SK-N-SH (cell line): ENCODE measurements at regions not wholly inside any gene's neighbourhood (a gene's known extent, or its start where the extent isn't known, plus 50 kb on each side); places are given as distances from the start of the nearest gene placed in this dataset.

Experiments
- CTCF ChIA-PET: fragments of 300-600, 350-600 bp; formaldehyde crosslinking; extraction: SDS; loops from one replicate; lab custom pipeline; 2021; lab: Yijun Ruan, JAX
- POLR2A ChIA-PET: fragments of 350-600 bp; sonication (Branson Sonifier 250); formaldehyde crosslinking; extraction: SDS; loops from one replicate; lab custom pipeline; 2020; ENCODE audit warnings: antibody characterized with exemption, inconsistent platforms; lab: Yijun Ruan, JAX
- DNase-seq: peaks from one replicate; pipeline ENCODE4 v3.0.0; 2012
- H2AFZ ChIP-seq: fragments of 200-600 bp; sonication (generic); 2 replicates; pipeline ENCODE4 v1.8.1; 2016; ENCODE audit warnings: antibody characterized with exemption, mild to moderate bottlenecking, low read depth
- H3F3A ChIP-seq: fragments of 200-600 bp; sonication (generic); replicated peaks from 2 replicates; pipeline ENCODE3; 2016; ENCODE audit warnings: antibody characterized with exemption, mild to moderate bottlenecking; ENCODE audit not compliant: insufficient read depth
- H3K27ac ChIP-seq, 2 experiments: fragments of 200-500 bp in 1 of 2; fragments of 200-600 bp in 1 of 2; sonication (Bioruptor generic) in 1 of 2; sonication (generic), shearing (Covaris generic) in 1 of 2; 2 replicates each; pipeline versions ENCODE4 v1.5.1 to v1.6.1; 2014 to 2016; ENCODE audit warnings: low read depth in 2 of 2, inconsistent platforms in 1 of 2, low read length in 1 of 2, mild to moderate bottlenecking in 1 of 2, mixed read lengths in 1 of 2
- H3K27me3 ChIP-seq: fragments of 200-600 bp; sonication (generic), shearing (Covaris generic); 2 replicates; pipeline ENCODE4 v1.6.1; 2016; ENCODE audit warnings: mixed run types; ENCODE audit not compliant: insufficient read depth
- H3K36me3 ChIP-seq, 2 experiments: fragments of 200-500 bp in 1 of 2; fragments of 200-600 bp in 1 of 2; sonication (Bioruptor generic) in 1 of 2; sonication (generic) in 1 of 2; replicated peaks in 1 of 2; 2 replicates each; pipeline versions ENCODE3 to v1.5.1; 2014 to 2016; ENCODE audit warnings: low read length in 1 of 2, mild to moderate bottlenecking in 1 of 2; ENCODE audit not compliant: insufficient read depth in 2 of 2, control insufficient read depth in 1 of 2
- H3K4me1 ChIP-seq, 2 experiments: fragments of 200-500 bp in 1 of 2; fragments of 200-600 bp in 1 of 2; sonication (Bioruptor generic) in 1 of 2; sonication (generic), shearing (Covaris generic) in 1 of 2; 2 replicates each; pipeline versions ENCODE4 v1.5.1 to v1.6.1; 2014 to 2016; ENCODE audit warnings: low read depth in 1 of 2, low read length in 1 of 2, mixed run types in 1 of 2; ENCODE audit not compliant: insufficient read depth in 2 of 2, control insufficient read depth in 1 of 2
- H3K4me2 ChIP-seq: fragments of 200-600 bp; sonication (generic), shearing (Covaris generic); 2 replicates; pipeline ENCODE4 v1.6.1; 2017; ENCODE audit warnings: mixed run types
- H3K4me3 ChIP-seq, 2 experiments: fragments of 200-500 bp in 1 of 2; fragments of 200-600 bp in 1 of 2; sonication (Bioruptor generic) in 1 of 2; sonication (generic), shearing (Covaris generic) in 1 of 2; 2 replicates each; pipeline versions ENCODE4 v1.5.1 to v1.8.1; 2014 to 2016; ENCODE audit warnings: low read depth in 2 of 2, inconsistent platforms in 1 of 2, low read length in 1 of 2, mild to moderate bottlenecking in 1 of 2, mixed read lengths in 1 of 2, moderate library complexity in 1 of 2
- H3K79me2 ChIP-seq: fragments of 200-600 bp; sonication (generic); 2 replicates; pipeline ENCODE4 v1.8.1; 2017; ENCODE audit warnings: mild to moderate bottlenecking; ENCODE audit not compliant: insufficient read depth
- H3K9ac ChIP-seq: fragments of 200-600 bp; sonication (generic); 2 replicates; pipeline ENCODE4 v1.6.1; 2017; ENCODE audit warnings: mixed run types
- H3K9me2 ChIP-seq: fragments of 200-600 bp; sonication (generic); 2 replicates; pipeline ENCODE4 v1.6.1; 2017; ENCODE audit warnings: mixed run types
- H3K9me3 ChIP-seq: fragments of 200-600 bp; sonication (generic); 2 replicates; pipeline ENCODE4 v1.6.1; 2017; ENCODE audit warnings: mixed run types, mild to moderate bottlenecking, moderate library complexity
- H4K20me1 ChIP-seq: fragments of 200-600 bp; sonication (generic); 2 replicates; pipeline ENCODE4 v1.6.1; 2017; ENCODE audit warnings: mild to moderate bottlenecking, mixed run types; ENCODE audit not compliant: insufficient read depth
- CHD2 ChIP-seq: fragments of 150-350 bp; IDR thresholded peaks from 2 replicates; pipeline ENCODE4 v1.6.1; 2018; ENCODE audit warnings: low read length; ENCODE audit not compliant: partially characterized antibody
- EP300 ChIP-seq, 2 experiments: IDR thresholded peaks; 2 replicates each; pipeline versions ENCODE4 v1.4.0 to v1.6.1; 2012; ENCODE audit warnings: borderline replicate concordance in 1 of 2, low read depth in 1 of 2, low read length in 1 of 2
- EZH2phosphoT487 ChIP-seq: fragments of 200-600 bp; sonication (generic); IDR thresholded peaks from 2 replicates; pipeline ENCODE4 v1.6.1; 2017; ENCODE audit warnings: low read depth, mixed run types, mild to moderate bottlenecking, antibody characterized with exemption, moderate library complexity, borderline replicate concordance
- FOSL2 ChIP-seq: IDR thresholded peaks from 2 replicates; pipeline ENCODE4 v1.4.0; 2012; ENCODE audit warnings: low read depth, mild to moderate bottlenecking, moderate library complexity, borderline replicate concordance
- FOXM1 ChIP-seq: IDR thresholded peaks from 2 replicates; pipeline ENCODE4 v1.4.0; 2012; ENCODE audit warnings: low read depth, mild to moderate bottlenecking
- GATA2 ChIP-seq: sonication (generic); formaldehyde crosslinking; IDR thresholded peaks from 2 replicates; pipeline ENCODE4 v1.5.0; 2020; ENCODE audit warnings: mild to moderate bottlenecking, missing genetic modification reagents
- JUND ChIP-seq: IDR thresholded peaks from 2 replicates; pipeline ENCODE4 v1.4.0; 2012
- MEF2A ChIP-seq: IDR thresholded peaks from 2 replicates; pipeline ENCODE4 v1.4.0; 2012; ENCODE audit warnings: low read depth, borderline replicate concordance
- MXI1 ChIP-seq: IDR thresholded peaks from 2 replicates; pipeline ENCODE4 v1.6.1; 2012; ENCODE audit warnings: mild to moderate bottlenecking, low read depth, low read length, improper control_type of control experiment
- NRF1 ChIP-seq: IDR thresholded peaks from 2 replicates; pipeline ENCODE4 v1.6.1; 2012; ENCODE audit warnings: low read depth, mild to moderate bottlenecking, low read length
- POLR2AphosphoS5 ChIP-seq: IDR thresholded peaks from 2 replicates; pipeline ENCODE4 v1.6.1; 2012; ENCODE audit warnings: low read depth, low read length
- RCOR1 ChIP-seq: fragments of 150-350 bp; IDR thresholded peaks from 2 replicates; pipeline ENCODE4 v1.6.1; 2017; ENCODE audit warnings: antibody characterized with exemption, low read length
- RXRA ChIP-seq: IDR thresholded peaks from 2 replicates; pipeline ENCODE4 v1.4.0; 2012; ENCODE audit warnings: low read depth, mild to moderate bottlenecking, borderline replicate concordance
- SMC3 ChIP-seq: IDR thresholded peaks from 2 replicates; pipeline ENCODE4 v1.6.1; 2012; ENCODE audit warnings: low read depth, low read length, improper control_type of control experiment
- TAF1 ChIP-seq: IDR thresholded peaks from 2 replicates; pipeline ENCODE4 v1.6.1; 2012; ENCODE audit warnings: low read depth, mild to moderate bottlenecking, low read length, moderate library complexity, borderline replicate concordance
- TCF12 ChIP-seq: IDR thresholded peaks from 2 replicates; pipeline ENCODE4 v1.4.0; 2012
- TEAD4 ChIP-seq: IDR thresholded peaks from 2 replicates; pipeline ENCODE4 v1.4.0; 2012; ENCODE audit warnings: mild to moderate bottlenecking, borderline replicate concordance; ENCODE audit not compliant: insufficient read depth
- WGBS: methylation state at CpG from one replicate; pipeline ENCODE4 v1.1.6; 2017; ENCODE audit warnings: low lambda C conversion rate; 5-methylcytosine and 5-hydroxymethylcytosine counted together
- TF ChIP-seq, protein P1 (sequence below): IDR thresholded peaks from 2 replicates; pipeline ENCODE4 v1.6.1; 2012; ENCODE audit warnings: mild to moderate bottlenecking, low read depth, low read length, moderate library complexity
- TF ChIP-seq, protein P2 (sequence below): fragments of 200-600 bp; sonication (generic); IDR thresholded peaks from 2 replicates; pipeline ENCODE4 v1.6.1; 2017; ENCODE audit warnings: antibody characterized with exemption, mild to moderate bottlenecking, moderate library complexity
- TF ChIP-seq, protein P3 (sequence below): IDR thresholded peaks from 2 replicates; pipeline ENCODE4 v1.4.0; 2012; ENCODE audit warnings: low read depth
- TF ChIP-seq, protein P4 (sequence below): fragments of 150-350 bp; IDR thresholded peaks from 2 replicates; pipeline ENCODE4 v1.6.1; 2017; ENCODE audit warnings: antibody characterized with exemption, low read length, low read depth, borderline replicate concordance
- TF ChIP-seq, protein P5 (sequence below): IDR thresholded peaks from 2 replicates; pipeline ENCODE4 v1.4.0; 2012; ENCODE audit warnings: low read depth, borderline replicate concordance

DNA sequence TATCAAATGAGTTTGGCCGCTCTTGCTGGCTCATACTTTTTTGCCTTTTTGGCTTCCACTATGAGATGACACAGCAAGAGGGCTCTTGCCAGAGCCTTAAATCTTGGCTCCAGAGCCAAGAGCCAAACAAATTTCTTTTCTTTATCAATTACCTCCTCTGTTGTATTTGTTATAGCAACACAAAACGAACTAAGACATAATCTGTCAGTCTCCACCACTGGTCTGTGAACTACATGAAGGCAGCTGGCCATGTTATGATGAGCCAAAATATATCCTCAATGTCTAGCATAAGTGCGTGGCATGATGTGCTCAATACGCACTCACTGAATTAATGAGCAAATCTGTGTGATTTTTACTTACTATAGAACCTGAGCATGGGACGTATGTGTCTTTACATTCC lies 220.0 kb upstream of the ZNF217 start:
- H3K4me2 ChIP-seq: no peak overlapping the region
- DNase-seq: no peak
- CTCF ChIA-PET: no interaction called here

DNA sequence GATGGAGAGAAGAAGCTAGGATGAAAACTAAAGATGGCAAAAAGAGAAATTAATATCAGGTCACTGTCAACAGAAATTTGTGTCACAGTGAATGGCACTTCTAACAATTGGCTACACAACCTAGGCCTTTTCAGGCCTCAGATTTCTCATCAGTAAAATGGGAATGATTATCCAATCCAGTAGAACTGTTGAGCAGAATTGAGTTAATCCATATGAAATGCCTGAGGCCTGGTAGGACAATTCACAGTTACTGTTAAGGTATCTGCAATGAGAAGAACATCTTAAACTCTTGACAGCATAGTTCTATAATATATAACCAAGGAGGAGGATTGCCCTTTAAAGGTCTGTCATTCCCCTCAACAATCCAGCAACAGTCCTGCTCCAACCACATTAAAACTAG lies 217.9 kb upstream of the ZNF217 start:
- CTCF ChIA-PET: no interaction called here
- H3K9me3 ChIP-seq: no peaks in the 10 kb centered on the region
- no peak overlapping the region for H3K9ac ChIP-seq
- no peak for DNase-seq
- no peaks in the 10 kb centered on the region for H3K9me2 ChIP-seq
- no peak overlapping the region for H3K27ac ChIP-seq
- H2AFZ ChIP-seq: no peak overlapping the region
- no peak overlapping the region for H3K4me3 ChIP-seq
- peaks cover 20% of the 10 kb centered on the region for H3F3A ChIP-seq
- no peaks in the 10 kb centered on the region for H3K36me3 ChIP-seq
- no peaks in the 10 kb centered on the region for H4K20me1 ChIP-seq
- H3K4me2 ChIP-seq: no peak overlapping the region
- POLR2A ChIA-PET: no interaction called here
- H3K4me1 ChIP-seq: no peaks in the 10 kb centered on the region
- TF ChIP-seq CHD2 (no peak), FOXM1 (no peak), EP300 (IDR thresholded peaks at IDR 0.05; ENCODE audit: borderline replicate concordance in 1 of 2, low read depth in 1 of 2, low read length in 1 of 2) (no peak), EZH2phosphoT487 (no peak), TCF12 (no peak), TEAD4 (no peak), FOSL2 (no peak), MXI1 (no peak)
- TF ChIP-seq, protein P1, sequence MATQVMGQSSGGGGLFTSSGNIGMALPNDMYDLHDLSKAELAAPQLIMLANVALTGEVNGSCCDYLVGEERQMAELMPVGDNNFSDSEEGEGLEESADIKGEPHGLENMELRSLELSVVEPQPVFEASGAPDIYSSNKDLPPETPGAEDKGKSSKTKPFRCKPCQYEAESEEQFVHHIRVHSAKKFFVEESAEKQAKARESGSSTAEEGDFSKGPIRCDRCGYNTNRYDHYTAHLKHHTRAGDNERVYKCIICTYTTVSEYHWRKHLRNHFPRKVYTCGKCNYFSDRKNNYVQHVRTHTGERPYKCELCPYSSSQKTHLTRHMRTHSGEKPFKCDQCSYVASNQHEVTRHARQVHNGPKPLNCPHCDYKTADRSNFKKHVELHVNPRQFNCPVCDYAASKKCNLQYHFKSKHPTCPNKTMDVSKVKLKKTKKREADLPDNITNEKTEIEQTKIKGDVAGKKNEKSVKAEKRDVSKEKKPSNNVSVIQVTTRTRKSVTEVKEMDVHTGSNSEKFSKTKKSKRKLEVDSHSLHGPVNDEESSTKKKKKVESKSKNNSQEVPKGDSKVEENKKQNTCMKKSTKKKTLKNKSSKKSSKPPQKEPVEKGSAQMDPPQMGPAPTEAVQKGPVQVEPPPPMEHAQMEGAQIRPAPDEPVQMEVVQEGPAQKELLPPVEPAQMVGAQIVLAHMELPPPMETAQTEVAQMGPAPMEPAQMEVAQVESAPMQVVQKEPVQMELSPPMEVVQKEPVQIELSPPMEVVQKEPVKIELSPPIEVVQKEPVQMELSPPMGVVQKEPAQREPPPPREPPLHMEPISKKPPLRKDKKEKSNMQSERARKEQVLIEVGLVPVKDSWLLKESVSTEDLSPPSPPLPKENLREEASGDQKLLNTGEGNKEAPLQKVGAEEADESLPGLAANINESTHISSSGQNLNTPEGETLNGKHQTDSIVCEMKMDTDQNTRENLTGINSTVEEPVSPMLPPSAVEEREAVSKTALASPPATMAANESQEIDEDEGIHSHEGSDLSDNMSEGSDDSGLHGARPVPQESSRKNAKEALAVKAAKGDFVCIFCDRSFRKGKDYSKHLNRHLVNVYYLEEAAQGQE: no peak
- TF ChIP-seq, protein P2, sequence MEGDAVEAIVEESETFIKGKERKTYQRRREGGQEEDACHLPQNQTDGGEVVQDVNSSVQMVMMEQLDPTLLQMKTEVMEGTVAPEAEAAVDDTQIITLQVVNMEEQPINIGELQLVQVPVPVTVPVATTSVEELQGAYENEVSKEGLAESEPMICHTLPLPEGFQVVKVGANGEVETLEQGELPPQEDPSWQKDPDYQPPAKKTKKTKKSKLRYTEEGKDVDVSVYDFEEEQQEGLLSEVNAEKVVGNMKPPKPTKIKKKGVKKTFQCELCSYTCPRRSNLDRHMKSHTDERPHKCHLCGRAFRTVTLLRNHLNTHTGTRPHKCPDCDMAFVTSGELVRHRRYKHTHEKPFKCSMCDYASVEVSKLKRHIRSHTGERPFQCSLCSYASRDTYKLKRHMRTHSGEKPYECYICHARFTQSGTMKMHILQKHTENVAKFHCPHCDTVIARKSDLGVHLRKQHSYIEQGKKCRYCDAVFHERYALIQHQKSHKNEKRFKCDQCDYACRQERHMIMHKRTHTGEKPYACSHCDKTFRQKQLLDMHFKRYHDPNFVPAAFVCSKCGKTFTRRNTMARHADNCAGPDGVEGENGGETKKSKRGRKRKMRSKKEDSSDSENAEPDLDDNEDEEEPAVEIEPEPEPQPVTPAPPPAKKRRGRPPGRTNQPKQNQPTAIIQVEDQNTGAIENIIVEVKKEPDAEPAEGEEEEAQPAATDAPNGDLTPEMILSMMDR: no peak
- no peaks in the 10 kb centered on the region for H3K79me2 ChIP-seq
- H3K27me3 ChIP-seq: no peaks in the 10 kb centered on the region

More for the DNA sequence above, 220.0 kb upstream of the ZNF217 start:
- H3K4me3 ChIP-seq: no peak overlapping the region
- H3K27ac ChIP-seq: no peak overlapping the region; a peak in 1 of 4 replicates
- no peak for TF ChIP-seq POLR2AphosphoS5
- TF ChIP-seq FOSL2: no peak
- no peak for TF ChIP-seq EP300 (IDR thresholded peaks at IDR 0.05; ENCODE audit: borderline replicate concordance in 1 of 2, low read depth in 1 of 2, low read length in 1 of 2)
- TF ChIP-seq GATA2: no peak
- no peak for TF ChIP-seq RXRA
- no peak for TF ChIP-seq TAF1
- no peak for TF ChIP-seq SMC3
- TF ChIP-seq JUND: no peak
- no peak for TF ChIP-seq TCF12
- no peak for TF ChIP-seq NRF1
- TF ChIP-seq, protein P3, sequence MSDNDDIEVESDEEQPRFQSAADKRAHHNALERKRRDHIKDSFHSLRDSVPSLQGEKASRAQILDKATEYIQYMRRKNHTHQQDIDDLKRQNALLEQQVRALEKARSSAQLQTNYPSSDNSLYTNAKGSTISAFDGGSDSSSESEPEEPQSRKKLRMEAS: no peak
- TF ChIP-seq, protein P4, sequence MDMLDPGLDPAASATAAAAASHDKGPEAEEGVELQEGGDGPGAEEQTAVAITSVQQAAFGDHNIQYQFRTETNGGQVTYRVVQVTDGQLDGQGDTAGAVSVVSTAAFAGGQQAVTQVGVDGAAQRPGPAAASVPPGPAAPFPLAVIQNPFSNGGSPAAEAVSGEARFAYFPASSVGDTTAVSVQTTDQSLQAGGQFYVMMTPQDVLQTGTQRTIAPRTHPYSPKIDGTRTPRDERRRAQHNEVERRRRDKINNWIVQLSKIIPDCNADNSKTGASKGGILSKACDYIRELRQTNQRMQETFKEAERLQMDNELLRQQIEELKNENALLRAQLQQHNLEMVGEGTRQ: no peak
- no peak for TF ChIP-seq FOXM1
- TF ChIP-seq RCOR1: no peak
- TF ChIP-seq, protein P5, sequence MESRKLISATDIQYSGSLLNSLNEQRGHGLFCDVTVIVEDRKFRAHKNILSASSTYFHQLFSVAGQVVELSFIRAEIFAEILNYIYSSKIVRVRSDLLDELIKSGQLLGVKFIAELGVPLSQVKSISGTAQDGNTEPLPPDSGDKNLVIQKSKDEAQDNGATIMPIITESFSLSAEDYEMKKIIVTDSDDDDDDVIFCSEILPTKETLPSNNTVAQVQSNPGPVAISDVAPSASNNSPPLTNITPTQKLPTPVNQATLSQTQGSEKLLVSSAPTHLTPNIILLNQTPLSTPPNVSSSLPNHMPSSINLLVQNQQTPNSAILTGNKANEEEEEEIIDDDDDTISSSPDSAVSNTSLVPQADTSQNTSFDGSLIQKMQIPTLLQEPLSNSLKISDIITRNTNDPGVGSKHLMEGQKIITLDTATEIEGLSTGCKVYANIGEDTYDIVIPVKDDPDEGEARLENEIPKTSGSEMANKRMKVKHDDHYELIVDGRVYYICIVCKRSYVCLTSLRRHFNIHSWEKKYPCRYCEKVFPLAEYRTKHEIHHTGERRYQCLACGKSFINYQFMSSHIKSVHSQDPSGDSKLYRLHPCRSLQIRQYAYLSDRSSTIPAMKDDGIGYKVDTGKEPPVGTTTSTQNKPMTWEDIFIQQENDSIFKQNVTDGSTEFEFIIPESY: no peak
- no peak for TF ChIP-seq MEF2A
- H3K9me2 ChIP-seq: no peaks in the 10 kb centered on the region
- no peaks in the 10 kb centered on the region for H3K36me3 ChIP-seq
- POLR2A ChIA-PET: no interaction called here
- no peaks in the 10 kb centered on the region for H3K4me1 ChIP-seq
- H3K79me2 ChIP-seq: no peaks in the 10 kb centered on the region
- peaks cover 17% of the 10 kb centered on the region for H3F3A ChIP-seq
- H2AFZ ChIP-seq: no peak overlapping the region
- H3K9ac ChIP-seq: no peak overlapping the region
- 81% methylated on average over 5 of the region's 5 CpGs for WGBS
- H3K9me3 ChIP-seq: no peaks in the 10 kb centered on the region
- no peaks in the 10 kb centered on the region for H4K20me1 ChIP-seq
- H3K27me3 ChIP-seq: no peaks in the 10 kb centered on the region
